SK-N-MC (cell line): ENCODE measurements at regions not wholly inside any gene's neighbourhood (a gene's known extent, or its start where the extent isn't known, plus 50 kb on each side); places are given as distances from the start of the nearest gene placed in this dataset.

Experiments
- DNase-seq: peaks from one replicate; pipeline ENCODE4 v3.0.0-alpha.2; 2011; ENCODE audit warnings: low read depth, low spot score
- H3K27ac ChIP-seq: fragments of 200-600 bp; sonication (generic); 2 replicates; pipeline ENCODE4 v1.5.1; 2016; ENCODE audit warnings: mixed run types
- H3K36me3 ChIP-seq: fragments of 200-600 bp; sonication (generic); 2 replicates; pipeline ENCODE4 v1.6.1; 2017; ENCODE audit warnings: antibody characterized with exemption, low read length, mixed read lengths; ENCODE audit not compliant: insufficient read depth
- H3K4me3 ChIP-seq: fragments of 200-600 bp; sonication (generic); 2 replicates; pipeline ENCODE4 v1.5.1; 2016
- H3K9ac ChIP-seq: fragments of 200-600 bp; sonication (generic); 2 replicates; pipeline ENCODE4 v1.8.0; 2017; ENCODE audit warnings: mixed run types, mixed read lengths; ENCODE audit not compliant: insufficient read length
- H3K9me3 ChIP-seq: fragments of 200-600 bp; sonication (generic); 2 replicates; pipeline ENCODE4 v1.6.1; 2017; ENCODE audit warnings: low read depth, mild to moderate bottlenecking, antibody characterized with exemption, low read length, moderate library complexity, mixed read lengths
- EZH2 ChIP-seq: fragments of 200-600 bp; sonication (generic); IDR thresholded peaks from one replicate; pipeline ENCODE4 v1.6.1; 2017; ENCODE audit warnings: antibody characterized with exemption
- FOXP2 ChIP-seq: optimal IDR thresholded peaks from 2 replicates; pipeline ENCODE3; 2011; ENCODE audit warnings: mild to moderate bottlenecking, moderate library complexity; ENCODE audit not compliant: insufficient read depth; ENCODE audit errors: extremely low read length, control extremely low read depth
- POLR2AphosphoS5 ChIP-seq: IDR thresholded peaks from 2 replicates; pipeline ENCODE4 v1.6.1; 2012; ENCODE audit warnings: mild to moderate bottlenecking, low read depth, low read length, borderline replicate concordance

GRCh38 chrX:39633293-39633692, 464.5 kb downstream of the BCOR start:
- DNase-seq = no peak
- Histone ChIP-seq H3K9ac (no peak overlapping the region), H3K27ac (no peak overlapping the region), H3K36me3 (no peaks in the 10 kb centered on the region), H3K4me3 (no peak overlapping the region), H3K9me3 (no peaks in the 10 kb centered on the region)
- TF ChIP-seq EZH2 (no peak), FOXP2 (no peak), POLR2AphosphoS5 (no peak)

DNA sequence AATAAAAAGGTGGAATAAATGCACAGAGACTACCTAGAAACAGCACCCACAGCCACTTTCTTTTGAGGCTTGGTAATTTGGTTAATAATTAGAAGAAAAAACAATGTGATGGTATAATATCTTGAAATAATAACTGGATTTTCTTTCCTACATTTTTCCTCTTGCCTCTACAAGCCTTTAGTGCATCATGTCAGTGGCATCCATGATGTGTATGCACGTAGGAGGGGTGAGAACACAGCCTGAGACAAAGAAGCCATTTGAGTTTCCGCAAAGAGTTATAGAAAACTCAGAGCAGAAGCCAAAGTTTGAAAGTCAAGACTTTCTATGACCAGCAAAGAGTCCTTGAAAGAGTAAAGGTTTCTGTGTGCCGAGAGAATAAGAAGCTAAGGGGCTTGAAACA, 461.3 kb downstream of the BCOR start:
- Histone ChIP-seq H3K27ac (no peak overlapping the region), H3K4me3 (no peak overlapping the region), H3K9ac (no peak overlapping the region), H3K36me3 (no peaks in the 10 kb centered on the region), H3K9me3 (no peaks in the 10 kb centered on the region)
- no peak for TF ChIP-seq EZH2
- TF ChIP-seq FOXP2 = no peak
- no peak for TF ChIP-seq POLR2AphosphoS5
- DNase-seq = no peak

- Histone ChIP-seq H3K27ac (no peak overlapping the region), H3K36me3 (no peaks in the 10 kb centered on the region), H3K9ac (no peak overlapping the region), H3K9me3 (no peaks in the 10 kb centered on the region), H3K4me3 (no peak overlapping the region)
- no peak for DNase-seq
- TF ChIP-seq FOXP2 = no peak
- TF ChIP-seq EZH2 = no peak
- no peak for TF ChIP-seq POLR2AphosphoS5
Measured at GRCh38 chrX:39638526-39638925, 459.2 kb downstream of the BCOR start.

- no peak for DNase-seq
- Histone ChIP-seq H3K27ac (no peak overlapping the region), H3K36me3 (no peaks in the 10 kb centered on the region), H3K4me3 (no peak overlapping the region), H3K9ac (no peak overlapping the region), H3K9me3 (no peaks in the 10 kb centered on the region)
- no peak for TF ChIP-seq FOXP2
- TF ChIP-seq EZH2 = no peak
- TF ChIP-seq POLR2AphosphoS5 = no peak
Measured at GRCh38 chrX:39639871-39640270, 457.9 kb downstream of the BCOR start.

DNA sequence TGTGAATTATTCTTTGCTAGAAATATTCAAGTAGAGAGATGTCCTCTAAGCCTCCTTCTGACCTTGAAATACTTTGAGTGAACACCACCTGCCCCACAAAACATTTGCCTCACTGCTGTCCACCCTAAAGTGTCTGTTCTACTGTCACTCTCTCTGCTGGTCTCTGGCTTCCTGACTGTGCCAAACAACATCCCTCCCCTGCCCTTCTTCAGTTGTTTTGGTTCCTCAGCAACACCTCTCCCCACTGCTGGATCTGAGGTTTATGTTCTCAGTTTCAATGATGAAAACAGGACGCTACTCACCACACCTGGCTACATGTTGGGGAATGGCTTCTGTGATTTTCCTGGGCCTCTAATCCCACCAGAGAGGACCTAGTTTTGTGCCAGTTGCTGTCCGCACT, 456.9 kb downstream of the BCOR start:
- Histone ChIP-seq H3K27ac (no peak overlapping the region), H3K9me3 (no peaks in the 10 kb centered on the region), H3K9ac (no peak overlapping the region), H3K4me3 (no peak overlapping the region), H3K36me3 (no peaks in the 10 kb centered on the region)
- TF ChIP-seq FOXP2 (no peak), POLR2AphosphoS5 (no peak), EZH2 (no peak)
- DNase-seq = no peak

DNA sequence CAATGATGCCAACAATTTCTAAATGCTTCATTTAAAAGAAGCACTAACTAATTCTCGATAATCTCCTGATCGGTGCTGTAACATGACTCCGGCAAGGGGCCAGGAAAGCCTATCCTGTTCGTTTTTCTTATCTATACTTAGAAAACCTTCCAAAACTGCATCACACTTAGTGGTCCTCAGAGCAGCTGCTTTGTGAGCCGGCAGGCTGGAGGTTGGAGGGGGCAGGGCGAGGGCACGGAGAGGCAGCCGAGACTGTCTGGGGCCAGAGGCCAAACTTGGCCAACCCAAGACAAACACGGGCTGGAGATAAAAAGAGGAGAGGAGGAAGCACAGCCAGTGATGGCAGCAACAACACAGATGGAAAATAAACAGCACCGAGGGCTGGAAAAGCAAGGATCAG, 455.7 kb downstream of the BCOR start:
- no peak for DNase-seq
- no peak overlapping the region for H3K4me3 ChIP-seq

DNA sequence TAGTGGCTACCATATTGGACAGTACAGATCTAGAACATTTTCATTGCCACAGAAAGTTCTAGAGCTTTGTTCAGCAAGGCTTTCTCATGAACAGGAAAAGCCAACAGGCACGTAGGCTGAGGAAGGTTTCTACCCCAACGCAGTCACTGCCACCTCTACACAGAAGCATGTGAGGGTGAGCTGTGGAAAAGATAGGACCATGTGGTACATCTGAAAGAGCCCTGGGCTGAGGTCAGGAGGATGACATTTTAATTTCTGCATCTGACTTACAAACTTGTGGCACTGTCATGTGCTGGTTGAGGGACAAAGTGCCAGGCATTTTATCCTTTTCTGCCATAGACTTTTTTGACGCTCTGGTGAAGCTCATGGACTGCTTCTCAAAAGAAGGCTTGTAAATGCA, 454.2 kb downstream of the BCOR start:
- TF ChIP-seq POLR2AphosphoS5 (no peak), FOXP2 (no peak), EZH2 (no peak)
- H3K9ac ChIP-seq = no peak overlapping the region
- H3K4me3 ChIP-seq = no peak overlapping the region
- H3K9me3 ChIP-seq = no peaks in the 10 kb centered on the region
- DNase-seq = no peak
- H3K36me3 ChIP-seq = no peaks in the 10 kb centered on the region
- H3K27ac ChIP-seq = no peak overlapping the region

More for the DNA sequence above, 455.7 kb downstream of the BCOR start:
- no peaks in the 10 kb centered on the region for H3K9me3 ChIP-seq
- H3K9ac ChIP-seq = no peak overlapping the region
- no peaks in the 10 kb centered on the region for H3K36me3 ChIP-seq
- TF ChIP-seq POLR2AphosphoS5 = no peak
- TF ChIP-seq FOXP2 = no peak
- no peak for TF ChIP-seq EZH2
- H3K27ac ChIP-seq = no peak overlapping the region

DNA sequence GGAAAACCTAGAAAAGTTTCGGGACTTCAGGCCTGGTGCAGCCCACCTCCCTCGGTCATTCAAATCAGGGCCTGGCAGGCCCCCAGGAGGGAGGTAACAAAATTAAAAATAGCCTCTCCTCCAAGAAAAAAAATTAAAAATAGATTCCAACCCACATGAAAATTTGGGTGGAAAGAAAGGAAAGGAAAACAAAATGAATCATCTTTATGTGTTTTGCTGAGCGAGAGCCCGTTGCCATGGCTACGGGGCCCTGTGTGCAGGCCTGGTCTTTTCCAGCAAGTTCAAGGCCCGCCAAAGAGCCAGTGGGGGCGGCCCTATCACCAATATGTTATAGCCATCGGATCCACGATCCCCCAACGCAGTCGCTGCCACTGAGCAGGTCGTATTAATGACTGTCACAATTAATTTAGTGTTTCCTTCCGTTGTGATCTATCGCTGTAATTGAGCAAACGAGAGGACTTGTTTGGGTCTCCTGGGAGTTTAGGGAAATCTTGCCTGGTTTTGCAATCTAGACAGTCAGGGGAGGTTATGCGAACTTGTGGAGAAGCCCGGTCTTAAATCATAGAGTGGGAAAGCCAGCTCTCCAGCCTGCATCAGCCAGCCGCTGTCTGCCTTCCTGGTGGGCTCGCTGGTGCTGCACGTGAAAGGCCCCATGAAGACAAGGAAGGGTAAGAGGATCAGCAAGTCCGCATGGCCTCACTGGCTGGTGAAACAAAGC, 452.4 kb downstream of the BCOR start:
- H3K9me3 ChIP-seq = no peaks in the 10 kb centered on the region
- DNase-seq = peak; percentile 61
- H3K36me3 ChIP-seq = no peaks in the 10 kb centered on the region
- no peak overlapping the region; the same call in 1 of the 2 replicates for H3K27ac ChIP-seq
- H3K9ac ChIP-seq = no peak overlapping the region
- peak overlapping the region; percentile 9; the same call in 1 of the 2 replicates for H3K4me3 ChIP-seq
- no peak for TF ChIP-seq FOXP2
- no peak for TF ChIP-seq POLR2AphosphoS5
- TF ChIP-seq EZH2 = no peak
